Stomach (tissue), 4 donors: ENCODE measurements at regions not wholly inside any gene's neighbourhood (a gene's known extent, or its start where the extent isn't known, plus 50 kb on each side); places are given as distances from the start of the nearest gene placed in this dataset.

Experiments used
- EP300 ChIP-seq: sonication (generic); formaldehyde crosslinking; IDR thresholded peaks from one replicate; pipeline ENCODE4 v1.6.1; 2017; ENCODE audit warnings: antibody characterized with exemption
- POLR2A ChIP-seq, 4 donors: fragments of 450-650 bp; IDR thresholded peaks; one replicate each; pipeline ENCODE4 v1.6.1; 2016; ENCODE audit warnings: antibody characterized with exemption in 4 of 4, control low read depth in 2 of 4, mild to moderate bottlenecking in 1 of 4, moderate library complexity in 1 of 4
- POLR2AphosphoS5 ChIP-seq, 3 donors: sonication (generic); formaldehyde crosslinking; IDR thresholded peaks; one replicate each; pipeline ENCODE4 v1.6.1; 2016; ENCODE audit warnings: antibody characterized with exemption in 3 of 3
- TF ChIP-seq, protein P1 (sequence below), 7 experiments: fragments of 450-650 bp in 4 of 7; fragments of 200-600 bp in 3 of 7; sonication (generic) in 3 of 7; IDR thresholded peaks; one replicate each; pipeline ENCODE4 v1.5.1; 2016 to 2019; ENCODE audit warnings: antibody characterized with exemption in 7 of 7, control low read depth in 2 of 7, mild to moderate bottlenecking in 1 of 7

DNA sequence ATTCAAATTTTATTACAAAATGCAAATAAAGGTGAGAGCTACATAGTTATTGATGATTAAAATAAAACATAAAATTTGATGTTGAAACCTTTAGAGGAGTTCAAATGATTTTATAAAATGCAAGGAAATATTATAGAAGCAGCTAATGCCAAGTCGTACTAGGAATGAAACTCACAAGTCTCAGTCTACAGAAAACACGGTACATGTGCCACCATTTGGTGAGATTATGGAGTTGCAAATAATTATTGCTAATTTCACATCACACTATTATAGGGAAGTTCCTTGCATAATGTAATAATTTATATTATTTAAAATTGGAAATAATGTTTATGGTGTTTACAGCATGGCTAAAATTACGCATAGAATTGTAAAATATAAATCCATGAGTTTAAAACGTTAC, 1601.7 kb upstream of the TENM3 start:
- TF ChIP-seq POLR2A (IDR thresholded peaks at IDR 0.05) (no peak), EP300 (no peak), POLR2AphosphoS5 (IDR thresholded peaks at IDR 0.05) (no peak)
- TF ChIP-seq, protein P1, sequence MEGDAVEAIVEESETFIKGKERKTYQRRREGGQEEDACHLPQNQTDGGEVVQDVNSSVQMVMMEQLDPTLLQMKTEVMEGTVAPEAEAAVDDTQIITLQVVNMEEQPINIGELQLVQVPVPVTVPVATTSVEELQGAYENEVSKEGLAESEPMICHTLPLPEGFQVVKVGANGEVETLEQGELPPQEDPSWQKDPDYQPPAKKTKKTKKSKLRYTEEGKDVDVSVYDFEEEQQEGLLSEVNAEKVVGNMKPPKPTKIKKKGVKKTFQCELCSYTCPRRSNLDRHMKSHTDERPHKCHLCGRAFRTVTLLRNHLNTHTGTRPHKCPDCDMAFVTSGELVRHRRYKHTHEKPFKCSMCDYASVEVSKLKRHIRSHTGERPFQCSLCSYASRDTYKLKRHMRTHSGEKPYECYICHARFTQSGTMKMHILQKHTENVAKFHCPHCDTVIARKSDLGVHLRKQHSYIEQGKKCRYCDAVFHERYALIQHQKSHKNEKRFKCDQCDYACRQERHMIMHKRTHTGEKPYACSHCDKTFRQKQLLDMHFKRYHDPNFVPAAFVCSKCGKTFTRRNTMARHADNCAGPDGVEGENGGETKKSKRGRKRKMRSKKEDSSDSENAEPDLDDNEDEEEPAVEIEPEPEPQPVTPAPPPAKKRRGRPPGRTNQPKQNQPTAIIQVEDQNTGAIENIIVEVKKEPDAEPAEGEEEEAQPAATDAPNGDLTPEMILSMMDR (IDR thresholded peaks at IDR 0.05): no peak
